Prostate gland (tissue), 2 donors: ENCODE measurements at regions not wholly inside any gene's neighbourhood (a gene's known extent, or its start where the extent isn't known, plus 50 kb on each side); places are given as distances from the start of the nearest gene placed in this dataset.

ENCODE experiments used
- CTCF ChIP-seq, 4 experiments: fragments of 200-600 bp in 2 of 4; fragments of 450-650 bp in 2 of 4; sonication (generic) in 2 of 4; IDR thresholded peaks; 1 replicate in 3 of 4; 2 replicates in 1 of 4; pipeline ENCODE4 v1.5.1; 2016 to 2019; ENCODE audit warnings: antibody characterized with exemption in 4 of 4, mild to moderate bottlenecking in 2 of 4, moderate library complexity in 2 of 4
- POLR2A ChIP-seq: fragments of 450-650 bp; IDR thresholded peaks from one replicate; pipeline ENCODE4 v1.6.1; 2016; ENCODE audit warnings: antibody characterized with exemption, mild to moderate bottlenecking
- POLR2AphosphoS5 ChIP-seq: sonication (generic); formaldehyde crosslinking; IDR thresholded peaks from one replicate; pipeline ENCODE4 v1.6.1; 2017; ENCODE audit warnings: antibody characterized with exemption

GRCh38 chr2:147568109-147568508, 276.7 kb upstream of the ACVR2A start:
- no peak for TF ChIP-seq CTCF (IDR thresholded peaks at IDR 0.05)
- no peak for TF ChIP-seq POLR2AphosphoS5
- no peak for TF ChIP-seq POLR2A
